HG03342 (cell line): ENCODE measurements at regions not wholly inside any gene's neighbourhood (a gene's known extent, or its start where the extent isn't known, plus 50 kb on each side); places are given as distances from the start of the nearest gene placed in this dataset.
"Not testable (repeated sequence)": the region's sequence is repeated elsewhere in the genome, so short reads cannot be mapped to it uniquely, and the experiment has no call there.

Experiments
- ATAC-seq: cut with Tn5 transposase; IDR thresholded peaks from one replicate; pipeline ENCODE4 v1.9.1; 2021; ENCODE audit warnings: mild to moderate bottlenecking, moderate library complexity; ENCODE audit not compliant: unreplicated experiment

DNA sequence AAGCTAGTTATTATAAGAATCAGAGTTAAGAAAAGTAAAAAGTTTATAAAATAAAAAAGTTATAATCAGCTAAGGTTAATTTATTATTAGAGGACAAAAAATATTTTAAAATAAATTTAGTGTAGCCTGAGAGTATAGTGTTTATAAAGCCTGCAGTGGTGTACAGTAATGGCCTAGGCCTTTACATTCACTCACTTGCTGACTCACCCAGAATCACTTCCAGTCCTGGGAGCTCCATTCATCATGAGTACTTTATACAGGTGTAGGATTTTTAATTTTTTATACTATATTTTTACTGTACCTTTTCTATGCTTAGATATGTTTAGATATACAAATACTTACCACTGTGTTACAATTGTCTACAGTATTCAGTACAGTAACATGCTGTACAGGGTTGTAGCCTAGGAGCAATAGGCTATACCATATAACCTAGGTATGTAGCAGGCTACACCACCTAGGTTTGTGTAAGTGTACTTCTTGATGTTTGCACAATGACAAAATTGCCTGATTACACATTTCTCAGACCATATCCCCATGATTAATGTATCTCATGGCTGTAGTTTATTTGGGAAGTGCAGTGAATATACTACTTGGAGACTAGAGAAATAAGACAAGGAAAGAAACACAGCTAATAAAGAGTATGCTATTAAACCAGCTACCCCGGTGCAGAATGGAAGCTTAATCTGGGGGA, 101.9 kb upstream of the GALNT15 start:
- ATAC-seq: no peak

- no peak for ATAC-seq
These were observed 101.3 kb upstream of the GALNT15 start for GRCh38 chr3:16073203-16073602.

- not testable (repeated sequence) for ATAC-seq
These were observed 100.3 kb upstream of the GALNT15 start for GRCh38 chr3:16073990-16074671.

- ATAC-seq: no peak
These were observed 98.8 kb upstream of the GALNT15 start for GRCh38 chr3:16075647-16076046.

DNA sequence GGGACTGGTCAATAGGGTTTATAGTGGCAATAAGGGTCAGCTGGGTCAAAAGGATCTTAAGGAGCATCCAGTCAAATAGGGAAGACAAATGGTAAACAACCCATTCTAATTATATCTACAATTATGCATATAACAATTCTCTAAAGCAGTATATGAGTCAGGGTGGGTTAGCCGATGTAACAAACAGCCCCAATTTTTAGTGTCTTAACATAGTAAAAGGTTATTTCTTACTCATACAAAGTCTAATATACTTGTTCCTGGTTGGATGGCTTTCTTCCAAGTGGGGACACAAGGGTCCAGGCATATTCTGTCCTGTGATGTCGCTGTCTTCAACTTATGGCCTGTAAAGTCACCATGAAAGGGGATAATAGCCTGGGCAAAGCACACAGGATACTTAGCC, 97.9 kb upstream of the GALNT15 start:
- ATAC-seq: no peak

DNA sequence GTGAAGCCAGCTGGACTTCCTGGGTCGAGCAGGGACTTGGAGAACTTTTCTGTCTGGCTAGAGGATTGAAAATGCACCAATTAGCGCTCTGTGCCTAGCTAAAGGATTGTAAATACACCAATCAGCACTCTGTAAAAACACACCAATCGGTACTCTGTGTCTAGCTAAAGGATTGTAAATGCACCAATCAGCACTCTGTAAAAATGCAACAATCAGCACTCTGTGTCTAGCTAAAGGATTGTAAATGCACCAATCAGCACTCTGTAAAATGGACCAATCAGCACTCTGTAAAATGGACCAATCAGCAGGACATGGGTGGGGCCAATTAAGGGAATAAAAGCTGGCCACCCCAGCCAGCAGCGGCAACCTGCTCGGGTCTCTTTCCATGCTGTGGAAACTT, 97.3 kb upstream of the GALNT15 start:
- not testable (repeated sequence) for ATAC-seq

- ATAC-seq: not testable (repeated sequence)
These were observed 96.8 kb upstream of the GALNT15 start for GRCh38 chr3:16077681-16078080.

DNA sequence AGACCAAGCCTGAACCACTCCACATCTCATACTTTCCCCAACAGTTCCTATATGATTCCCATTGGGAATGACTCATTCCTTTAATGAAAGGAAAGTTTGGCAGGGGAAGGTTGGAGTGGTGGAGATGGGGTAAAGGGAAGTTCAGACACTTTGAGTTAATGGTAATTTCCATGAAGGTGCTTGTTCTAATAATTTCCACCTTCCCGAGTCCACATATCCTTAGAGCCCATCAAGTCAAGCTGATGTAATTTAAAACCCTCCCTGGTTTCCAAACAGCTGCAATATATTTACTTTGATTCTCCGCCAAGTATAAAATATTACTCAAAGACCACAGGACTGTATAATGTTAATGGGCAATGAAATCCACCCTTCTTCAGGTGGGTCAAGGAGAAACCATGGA, 95.0 kb upstream of the GALNT15 start:
- no peak for ATAC-seq

GRCh38 chr3:16081661-16082060, 92.8 kb upstream of the GALNT15 start:
- no peak for ATAC-seq

GRCh38 chr3:16084887-16085286, 89.6 kb upstream of the GALNT15 start:
- ATAC-seq: no peak

DNA sequence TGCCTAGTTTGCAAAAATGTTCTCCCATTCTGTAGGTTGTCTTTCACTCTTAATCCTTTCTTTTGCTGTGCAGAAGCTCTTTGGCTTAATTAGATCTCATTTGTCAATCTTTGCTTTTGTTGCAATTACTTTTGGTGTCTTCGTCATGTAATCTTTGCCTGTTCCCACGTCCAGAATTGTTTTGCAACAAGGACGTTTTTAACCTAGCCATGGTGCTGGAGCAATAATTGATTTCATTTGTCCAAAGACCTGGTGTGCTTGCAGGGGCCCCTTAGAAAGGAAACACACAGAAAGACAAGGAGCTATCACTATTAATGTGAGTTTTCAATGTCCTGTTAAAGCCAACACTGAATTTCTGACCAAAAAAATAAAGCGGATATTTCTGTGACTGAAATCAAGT, 89.1 kb upstream of the GALNT15 start:
- ATAC-seq: no peak

DNA sequence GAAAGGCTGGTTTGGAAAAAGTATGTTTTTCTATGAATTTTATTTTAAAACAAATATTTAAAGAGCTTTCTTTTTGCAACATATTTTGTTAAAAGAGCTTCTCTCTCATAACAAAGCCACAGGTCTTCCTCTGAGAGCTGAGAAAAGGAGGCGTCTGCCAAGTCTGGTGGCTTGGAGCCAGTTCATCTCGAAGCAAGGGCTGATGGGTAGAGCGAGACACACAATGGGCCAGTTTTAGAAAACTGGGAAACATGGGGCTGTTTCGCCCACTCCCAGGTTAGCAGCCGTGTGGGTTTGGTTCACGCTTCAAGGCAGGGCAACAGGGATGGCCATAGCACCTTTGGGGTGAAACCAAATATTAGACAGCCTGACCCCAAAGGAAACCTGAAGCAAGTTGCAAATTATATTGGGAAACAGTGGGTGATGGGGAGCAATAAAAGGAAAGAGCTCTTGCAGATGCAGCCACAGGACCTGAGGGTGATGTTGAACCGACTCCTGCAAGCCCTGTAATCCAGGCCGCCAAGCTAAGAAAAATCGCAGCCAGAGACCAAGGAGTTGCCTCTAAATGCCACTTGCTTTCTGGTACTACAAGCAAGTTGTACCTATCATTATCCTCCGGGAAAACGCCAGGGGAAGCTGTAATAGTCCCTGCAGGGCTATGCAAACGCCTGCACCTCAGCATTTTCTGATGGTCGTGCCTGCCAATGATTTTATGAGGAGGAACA, 88.4 kb upstream of the GALNT15 start:
- ATAC-seq: no peak

DNA sequence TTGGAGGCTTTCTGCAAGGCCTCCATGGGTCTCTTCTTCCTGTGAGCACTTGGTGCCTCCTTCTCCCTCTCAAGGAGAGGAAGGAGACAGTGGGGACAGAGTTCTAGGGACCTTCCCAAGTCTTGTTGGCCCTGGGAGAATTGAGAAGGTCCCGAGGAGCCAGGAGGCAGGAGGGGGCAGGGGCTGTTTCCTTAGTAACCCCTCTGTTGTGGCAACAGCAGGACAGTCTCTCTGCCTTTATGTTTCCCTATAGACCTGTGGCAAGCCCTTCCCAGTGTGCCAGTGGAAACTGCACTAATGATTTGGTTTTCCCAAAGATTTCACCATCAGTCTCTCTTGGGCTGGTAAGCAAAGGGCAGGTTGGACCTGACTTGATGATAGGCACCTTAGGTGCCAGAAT, 87.8 kb upstream of the GALNT15 start:
- ATAC-seq: no peak

DNA sequence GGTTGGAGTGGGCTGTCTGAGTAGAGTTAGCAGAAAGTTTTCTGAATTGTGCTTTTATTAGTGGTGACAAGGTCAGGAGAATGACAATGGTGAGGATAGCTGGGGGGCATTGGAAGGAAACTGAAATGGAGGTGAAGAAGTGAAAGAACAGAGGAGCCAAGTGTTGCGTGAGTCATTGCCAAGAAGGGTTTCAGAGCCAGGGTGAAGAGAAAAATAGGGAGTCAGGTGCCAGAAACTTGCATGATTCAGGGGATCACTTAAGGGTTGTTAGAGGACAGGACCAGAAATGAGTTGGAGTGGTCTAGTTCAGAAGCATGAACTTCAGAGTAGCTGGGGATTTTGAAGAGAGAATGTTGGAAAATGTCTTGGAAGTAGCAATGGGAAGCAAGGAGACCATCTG, 86.0 kb upstream of the GALNT15 start:
- ATAC-seq: no peak

- ATAC-seq: no peak
These were observed 85.0 kb upstream of the GALNT15 start for GRCh38 chr3:16089521-16089920.

DNA sequence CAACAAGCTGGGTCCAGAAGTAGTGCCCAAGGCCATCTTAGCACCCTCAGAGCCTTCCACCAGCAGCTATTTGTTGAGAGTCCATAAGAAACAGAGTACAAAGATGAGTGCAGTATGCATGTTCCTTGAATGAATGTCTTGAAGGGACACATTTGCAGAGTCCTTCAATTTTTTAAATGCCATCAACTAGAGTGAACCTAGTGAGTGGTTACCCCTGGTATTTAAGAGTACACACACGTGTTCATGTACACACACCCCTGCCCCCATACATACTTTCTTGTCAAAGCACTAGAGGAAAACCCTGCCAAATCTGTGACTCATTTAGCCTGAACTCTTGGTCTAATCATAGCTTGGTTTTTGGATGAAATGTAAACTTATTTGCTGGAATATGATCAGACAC, 84.5 kb upstream of the GALNT15 start:
- no peak for ATAC-seq

DNA sequence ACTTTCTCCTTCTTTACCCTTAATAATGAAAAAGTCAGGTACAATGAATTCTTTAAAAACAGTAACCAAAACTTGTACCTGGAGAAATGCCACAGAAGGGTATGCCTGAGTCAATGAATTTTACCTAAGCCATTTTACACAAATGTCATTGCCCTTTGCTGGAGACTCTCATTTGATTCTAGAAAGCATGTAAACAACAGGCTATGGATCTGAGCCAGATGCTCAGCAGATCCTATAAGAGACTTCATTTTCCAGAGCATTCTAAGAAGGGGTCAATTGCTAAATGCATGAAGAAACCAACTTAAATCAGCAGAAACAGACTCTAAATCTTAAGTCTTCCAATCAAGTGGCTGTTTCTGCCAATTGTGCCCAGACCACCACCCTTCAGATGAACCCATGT, 83.8 kb upstream of the GALNT15 start:
- ATAC-seq: no peak

DNA sequence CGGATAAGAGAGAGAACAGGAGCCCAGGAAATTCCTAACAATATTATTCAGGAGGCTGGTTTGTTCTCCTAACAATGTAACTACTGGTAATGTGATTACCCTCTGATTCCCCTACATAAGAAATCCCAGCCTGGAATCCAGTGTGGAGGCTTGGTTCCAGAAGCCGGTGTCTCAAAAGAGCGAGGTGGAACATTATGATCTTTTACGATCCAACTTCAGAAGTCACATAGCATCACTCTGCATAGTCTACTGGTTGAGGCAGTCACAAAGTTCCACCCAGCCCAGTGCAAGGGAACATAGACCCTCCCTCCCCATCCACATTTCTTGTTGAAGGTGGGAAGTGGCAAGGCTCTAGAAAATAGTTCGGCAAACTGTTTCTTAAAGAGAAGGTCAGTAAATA, 81.6 kb upstream of the GALNT15 start:
- no peak for ATAC-seq

- no peak for ATAC-seq
These were observed 72.9 kb upstream of the GALNT15 start for GRCh38 chr3:16101295-16102186.

DNA sequence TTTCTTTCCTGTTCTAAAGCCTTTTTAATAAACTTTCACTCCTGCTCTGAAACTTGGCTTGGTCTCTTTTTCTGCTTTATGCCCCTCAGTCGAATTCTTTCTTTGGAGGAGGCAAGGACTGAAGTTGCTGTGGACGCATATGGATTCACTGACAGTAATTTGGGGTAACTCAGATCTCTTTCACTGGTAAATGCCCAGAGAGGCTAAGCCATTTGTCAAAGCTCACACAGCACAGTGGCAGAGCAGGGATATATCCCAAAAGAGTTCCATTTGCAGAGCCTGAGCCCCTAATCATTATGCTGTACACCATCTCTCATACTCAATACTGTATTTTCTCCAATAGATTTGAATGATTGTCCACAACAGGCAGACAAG, 72.3 kb upstream of the GALNT15 start:
- ATAC-seq: no peak

- ATAC-seq: no peak
These were observed 71.5 kb upstream of the GALNT15 start for GRCh38 chr3:16102905-16103364.
